GM21367 (cell line): ENCODE measurements at regions not wholly inside any gene's neighbourhood (a gene's known extent, or its start where the extent isn't known, plus 50 kb on each side); places are given as distances from the start of the nearest gene placed in this dataset.
"Not testable (repeated sequence)": the region's sequence is repeated elsewhere in the genome, so short reads cannot be mapped to it uniquely, and the experiment has no call there.

Experiments
- ATAC-seq: cut with Tn5 transposase; IDR thresholded peaks from one replicate; pipeline ENCODE4 v1.9.1; 2021; ENCODE audit not compliant: unreplicated experiment

GRCh38 chr12:97005174-97005573, 98.1 kb downstream of the NEDD1 start:
- ATAC-seq = no peak

DNA sequence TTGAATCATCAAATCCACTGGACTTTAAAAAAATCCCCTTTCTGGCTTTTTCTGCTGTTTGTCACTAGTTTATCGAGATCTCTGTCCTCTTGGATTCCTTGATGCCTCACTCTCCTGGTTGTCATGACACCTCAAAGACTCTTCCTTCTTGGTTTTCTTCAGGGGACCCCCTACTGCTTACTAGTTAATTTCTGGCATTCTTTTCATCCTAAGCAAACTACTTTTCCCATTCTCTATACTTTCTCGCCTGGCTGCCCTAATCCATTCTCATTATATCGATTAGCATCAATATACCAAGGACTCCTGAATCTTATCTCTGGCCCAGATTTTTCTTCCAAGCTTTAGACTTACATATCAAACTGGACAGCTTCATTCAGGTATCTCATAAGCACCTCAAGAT, 98.6 kb downstream of the NEDD1 start:
- ATAC-seq = no peak

DNA sequence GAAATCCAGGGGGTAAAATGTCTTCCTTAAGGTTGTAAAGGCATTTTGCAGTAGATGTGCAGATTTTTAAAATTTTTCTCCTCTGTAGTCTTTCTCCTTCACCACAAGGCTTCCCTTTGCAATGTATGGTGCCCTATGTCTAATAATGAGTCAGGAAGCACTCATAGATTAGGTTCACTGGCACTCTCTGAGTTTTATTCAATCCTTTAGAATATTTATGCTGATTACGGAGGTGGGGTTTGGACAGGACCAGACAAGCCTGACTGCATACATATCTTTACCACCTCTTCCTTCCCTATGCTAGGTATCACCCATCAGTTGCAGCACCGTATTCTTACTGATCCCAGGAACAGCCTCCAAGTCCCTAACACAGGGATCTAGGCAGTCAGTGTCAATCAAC, 99.5 kb downstream of the NEDD1 start:
- no peak for ATAC-seq

DNA sequence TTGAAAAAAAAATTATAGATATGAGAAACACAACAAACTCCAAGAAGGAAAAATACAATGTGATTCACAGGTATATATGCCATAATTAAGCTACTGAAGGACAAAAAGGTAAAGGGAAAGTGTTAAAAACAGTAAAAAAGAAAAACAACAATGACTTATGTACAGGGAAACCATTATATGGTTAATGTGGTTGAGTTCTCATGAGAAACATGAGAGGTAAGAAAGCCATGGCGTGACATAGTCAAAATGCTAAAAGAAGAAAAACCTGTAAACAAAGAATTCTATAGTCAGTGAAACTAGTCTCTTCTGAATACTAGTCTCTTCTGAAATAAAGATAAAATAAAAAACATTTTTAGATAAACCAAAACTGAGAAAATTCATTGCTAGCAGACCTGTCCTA, 109.1 kb downstream of the NEDD1 start:
- ATAC-seq = no peak

DNA sequence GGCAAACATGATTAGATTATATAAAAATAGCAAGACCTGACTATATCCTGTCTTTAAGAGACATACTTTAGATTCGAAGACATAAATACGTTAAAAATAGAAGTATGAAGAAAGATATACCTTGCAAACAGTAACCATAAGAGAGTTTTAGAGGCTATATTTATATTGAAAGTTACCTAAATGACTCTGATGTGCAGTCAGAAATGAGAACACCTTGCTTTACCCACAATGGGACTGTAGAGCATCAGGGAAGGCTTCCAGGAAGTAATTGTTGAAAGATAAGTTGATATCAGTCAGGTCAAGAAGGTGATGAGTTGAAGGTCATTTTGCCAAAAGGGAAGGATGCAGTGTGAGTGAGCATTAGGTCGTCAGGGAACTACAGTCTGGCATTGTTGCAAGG, 110.2 kb downstream of the NEDD1 start:
- ATAC-seq = no peak

DNA sequence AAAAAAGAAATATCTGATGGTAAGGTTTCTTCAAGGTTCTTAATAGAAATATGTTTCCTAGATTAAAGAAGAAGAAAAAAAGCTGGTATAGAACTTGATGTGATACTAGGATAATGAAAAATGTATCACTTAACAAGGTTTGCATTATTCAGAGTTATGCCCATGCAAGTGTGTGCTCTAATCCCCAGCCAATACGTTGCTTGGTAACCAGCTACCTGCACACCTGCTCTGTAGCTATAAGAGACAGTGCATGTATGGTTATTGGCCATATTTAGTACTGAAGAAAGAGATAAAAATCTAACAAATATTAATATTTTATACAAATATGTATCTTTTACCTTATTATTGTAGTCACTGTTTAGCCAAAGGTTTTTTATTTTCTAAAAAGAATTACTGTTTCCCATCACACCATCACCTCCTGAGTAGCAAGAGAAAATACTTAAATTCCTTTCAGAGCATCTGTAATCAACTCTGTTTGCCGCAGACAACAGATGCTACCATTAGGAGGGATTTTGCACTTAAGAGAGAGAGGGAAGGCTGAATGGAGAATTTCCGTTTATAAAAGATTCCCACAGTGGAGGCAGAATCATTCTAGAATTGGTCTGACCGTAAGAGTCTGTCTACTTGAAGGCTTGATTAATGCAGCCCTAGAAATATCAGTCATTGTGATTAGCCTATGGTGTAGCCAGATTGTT, 115.6 kb downstream of the NEDD1 start:
- no peak for ATAC-seq

GRCh38 chr12:97024393-97024792, 117.3 kb downstream of the NEDD1 start:
- ATAC-seq = no peak

- ATAC-seq = no peak
Observed at GRCh38 chr12:97026901-97027300, 119.8 kb downstream of the NEDD1 start.

DNA sequence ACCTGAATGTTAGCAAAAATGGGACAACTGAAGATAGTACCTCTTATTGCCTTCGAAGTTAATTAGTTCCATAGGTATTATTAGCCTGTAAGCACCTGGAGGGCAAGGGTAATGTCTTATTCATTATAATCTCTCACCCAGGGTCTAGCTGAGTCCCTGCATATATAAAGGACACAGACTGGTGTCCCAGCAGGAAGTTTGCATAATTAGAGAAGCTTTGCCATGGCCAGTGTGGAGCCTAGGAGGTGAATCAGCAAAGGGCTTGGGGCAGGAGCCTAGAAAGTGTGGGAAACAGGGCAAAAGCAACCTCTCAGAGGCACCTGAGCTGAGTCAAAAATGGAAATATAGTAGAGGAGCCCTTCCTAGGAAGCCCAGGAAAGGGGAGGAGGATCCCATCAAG, 120.4 kb downstream of the NEDD1 start:
- ATAC-seq = no peak

DNA sequence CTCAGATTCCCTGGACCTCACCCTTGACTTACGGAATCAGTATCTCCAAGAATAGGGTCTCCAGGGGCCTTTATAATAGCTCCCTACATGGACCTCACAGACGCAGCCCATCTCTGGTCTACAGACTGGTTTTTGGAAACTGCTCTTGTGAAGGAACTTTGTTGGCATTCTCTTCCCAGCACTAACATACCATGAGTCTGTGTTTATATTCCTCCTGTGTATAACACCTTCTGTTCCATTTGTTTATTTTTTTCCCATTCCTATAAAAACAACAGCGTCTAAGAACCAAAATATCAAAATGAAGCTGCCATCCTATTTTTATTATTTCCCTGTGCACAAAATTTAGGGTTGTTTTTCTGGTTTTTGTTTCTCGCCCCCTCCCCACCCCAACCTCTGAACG, 131.1 kb downstream of the NEDD1 start:
- no peak for ATAC-seq

- no peak for ATAC-seq
Observed at GRCh38 chr12:97038834-97039233, 131.8 kb downstream of the NEDD1 start.

DNA sequence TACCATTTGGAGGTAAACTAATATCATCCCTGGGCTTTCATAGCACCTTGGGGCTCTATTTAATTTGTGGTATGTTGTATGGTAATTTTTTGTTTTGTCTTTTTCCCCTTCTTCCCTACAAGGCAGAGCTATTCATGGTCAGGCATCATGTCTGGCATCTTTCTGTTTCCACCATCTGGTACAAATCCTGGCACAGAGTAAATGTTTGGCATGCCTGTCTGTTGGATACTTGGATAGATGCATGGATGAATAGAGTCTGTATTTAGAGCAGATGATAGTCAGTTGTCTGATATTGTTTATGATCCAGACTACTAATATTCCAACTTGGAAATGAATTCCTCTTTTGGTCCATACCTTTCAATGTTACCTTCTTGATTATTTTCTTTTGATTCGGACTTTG, 139.8 kb downstream of the NEDD1 start:
- no peak for ATAC-seq

DNA sequence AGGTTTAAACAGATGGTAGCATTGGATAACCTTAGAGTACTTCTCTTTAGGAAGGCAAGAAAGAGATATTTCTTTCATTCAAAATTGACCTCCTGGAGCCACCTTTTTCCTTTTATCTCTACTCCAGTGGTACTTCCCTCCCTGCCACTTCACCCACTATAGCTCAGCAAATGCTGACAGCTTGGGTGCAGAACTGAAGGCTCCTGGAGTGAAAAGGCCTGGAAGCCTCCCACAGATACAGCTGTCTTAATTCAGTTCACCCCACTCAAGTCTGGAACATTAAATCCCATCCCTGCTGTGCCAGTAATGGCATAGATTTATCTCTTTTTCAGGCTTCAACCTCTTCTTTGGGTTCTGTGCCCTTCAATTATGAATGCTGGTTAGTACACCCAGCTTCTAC, 140.3 kb downstream of the NEDD1 start:
- no peak for ATAC-seq

- ATAC-seq = peak; percentile 48
Observed at GRCh38 chr12:97048421-97049035, 141.5 kb downstream of the NEDD1 start.

DNA sequence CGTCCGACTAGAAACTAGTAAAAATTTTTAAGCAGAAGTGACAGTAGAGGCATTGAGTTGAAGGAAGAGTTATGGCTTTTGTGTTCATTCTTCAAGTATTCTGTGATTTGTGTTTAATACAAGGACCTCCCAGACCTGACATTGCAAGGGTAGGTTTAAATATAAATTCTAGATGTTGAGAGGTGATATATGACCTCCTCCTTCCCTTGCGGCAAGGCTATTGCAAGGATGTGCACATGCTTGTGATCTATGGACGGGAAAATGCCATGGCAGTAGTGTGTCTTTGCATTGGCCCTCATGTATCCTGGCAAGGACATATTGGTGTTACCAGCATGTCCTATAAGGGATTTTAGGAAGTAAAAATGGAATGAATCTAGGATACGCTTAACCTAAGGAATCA, 143.5 kb downstream of the NEDD1 start:
- ATAC-seq = no peak

GRCh38 chr12:97051341-97051740, 144.3 kb downstream of the NEDD1 start:
- ATAC-seq = no peak

- ATAC-seq = no peak
Observed at GRCh38 chr12:97061171-97061570, 154.1 kb downstream of the NEDD1 start.

DNA sequence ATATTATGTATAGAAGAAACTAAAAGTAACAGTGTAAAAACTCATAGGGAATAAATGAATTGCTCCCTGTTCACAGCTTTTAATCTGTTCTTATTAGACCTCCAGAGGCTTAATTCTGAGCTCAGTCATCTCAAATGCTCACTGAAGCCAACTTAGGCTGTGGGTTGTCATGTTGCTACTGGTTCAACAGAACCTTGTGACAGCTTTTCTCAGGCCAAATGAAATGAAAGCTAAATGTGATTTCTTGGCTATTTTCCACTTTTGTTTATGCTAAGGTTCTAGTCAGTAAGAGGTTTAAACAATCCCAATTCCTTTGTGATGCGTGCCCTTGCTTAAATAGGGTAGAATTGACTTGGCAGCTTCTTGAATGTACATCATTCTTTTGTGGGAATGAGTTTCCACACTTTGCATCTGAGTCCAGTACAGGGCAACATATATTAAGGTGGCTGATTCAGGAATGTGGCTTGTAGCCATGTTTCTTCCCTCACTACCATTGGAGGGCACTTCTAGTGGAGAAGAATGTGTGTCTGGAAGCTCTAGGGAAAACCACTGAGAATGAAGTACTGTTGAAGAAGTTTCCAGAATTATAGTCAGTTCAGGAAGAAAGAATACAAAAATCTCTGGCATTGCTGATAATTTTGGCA, 156.4 kb downstream of the NEDD1 start:
- no peak for ATAC-seq

GRCh38 chr12:97075161-97075933, 168.3 kb downstream of the NEDD1 start:
- no peak for ATAC-seq

GRCh38 chr12:97075934-97076630, 169.0 kb downstream of the NEDD1 start:
- ATAC-seq = no peak

DNA sequence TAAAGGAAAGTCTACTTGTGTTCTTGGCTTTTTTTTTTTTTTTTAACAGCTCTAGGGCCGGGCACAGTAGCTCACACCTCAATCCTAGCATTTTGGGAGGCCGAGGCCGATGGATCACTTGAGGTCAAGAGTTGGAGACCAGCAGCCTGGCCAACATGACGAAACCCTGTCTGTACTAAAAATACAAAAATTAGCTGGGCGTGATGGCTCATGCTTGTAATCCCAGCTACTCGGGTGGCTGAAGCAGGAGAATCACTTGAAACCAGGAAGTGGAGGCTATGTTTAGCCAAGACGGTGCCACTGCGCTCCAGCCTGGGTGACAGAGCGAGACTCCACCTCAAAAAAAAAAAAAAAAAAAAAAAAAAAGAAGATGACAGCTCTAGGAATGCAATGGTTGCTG, 169.9 kb downstream of the NEDD1 start:
- ATAC-seq = not testable (repeated sequence)
